GM12864 (cell line): ENCODE measurements at regions not wholly inside any gene's neighbourhood (a gene's known extent, or its start where the extent isn't known, plus 50 kb on each side); places are given as distances from the start of the nearest gene placed in this dataset.

Experiments used
- DNase-seq: peaks from one replicate; pipeline ENCODE4 v3.0.0-alpha.2; 2011; ENCODE audit warnings: low read depth
- H3K4me3 ChIP-seq: 2 replicates; pipeline ENCODE4 v1.5.1; 2011; ENCODE audit warnings: mild to moderate bottlenecking, low read depth, low read length, control low read depth
- CTCF ChIP-seq: IDR thresholded peaks from 2 replicates; pipeline ENCODE4 v1.5.1; 2011; ENCODE audit warnings: low read depth, mild to moderate bottlenecking, moderate library complexity, low read length, control low read depth, inconsistent platforms; ENCODE audit errors: missing control alignments

GRCh38 chr2:65834771-65835475, 402.5 kb upstream of the SPRED2 start:
- TF ChIP-seq CTCF, result no peak
- no peak for DNase-seq
- H3K4me3 ChIP-seq, result no peak overlapping the region

GRCh38 chr2:65834062-65834461, 401.7 kb upstream of the SPRED2 start:
- H3K4me3 ChIP-seq, result no peak overlapping the region
- no peak for TF ChIP-seq CTCF
- DNase-seq, result no peak

GRCh38 chr2:65831509-65831908, 399.1 kb upstream of the SPRED2 start:
- TF ChIP-seq CTCF, result no peak
- no peak overlapping the region for H3K4me3 ChIP-seq
- DNase-seq, result no peak

GRCh38 chr2:65826567-65826966, 394.2 kb upstream of the SPRED2 start:
- H3K4me3 ChIP-seq, result no peak overlapping the region
- TF ChIP-seq CTCF, result no peak

GRCh38 chr2:65823511-65823910, 391.1 kb upstream of the SPRED2 start:
- DNase-seq, result no peak
- no peak overlapping the region for H3K4me3 ChIP-seq
- TF ChIP-seq CTCF, result no peak

More at GRCh38 chr2:65826567-65826966, 394.2 kb upstream of the SPRED2 start:
- no peak for DNase-seq

GRCh38 chr2:65820454-65820853, 388.1 kb upstream of the SPRED2 start:
- DNase-seq, result no peak
- TF ChIP-seq CTCF, result no peak

GRCh38 chr2:65819963-65820362, 387.6 kb upstream of the SPRED2 start:
- no peak for DNase-seq
- no peak overlapping the region for H3K4me3 ChIP-seq
- TF ChIP-seq CTCF, result no peak

More at GRCh38 chr2:65820454-65820853, 388.1 kb upstream of the SPRED2 start:
- H3K4me3 ChIP-seq, result no peak overlapping the region
